ACC112 (cell line): ENCODE measurements at regions not wholly inside any gene's neighbourhood (a gene's known extent, or its start where the extent isn't known, plus 50 kb on each side); places are given as distances from the start of the nearest gene placed in this dataset.
"Not testable (repeated sequence)": the region's sequence is repeated elsewhere in the genome, so short reads cannot be mapped to it uniquely, and the experiment has no call there.

Experiments
- H2AFZ ChIP-seq: fragments of 200-600 bp; sonication (generic); one replicate; pipeline ENCODE4 v1.6.0; 2017; ENCODE audit warnings: antibody characterized with exemption, low read length; ENCODE audit not compliant: unreplicated experiment
- H3K27ac ChIP-seq: fragments of 200-600 bp; sonication (generic); 2 replicates; pipeline ENCODE4 v1.5.1; 2014; ENCODE audit warnings: low read depth, mild to moderate bottlenecking, antibody characterized with exemption, low read length, moderate library complexity
- H3K27me3 ChIP-seq: fragments of 200-600 bp; sonication (generic); 2 replicates; pipeline ENCODE4 v1.6.1; 2014; ENCODE audit warnings: mild to moderate bottlenecking, antibody characterized with exemption, low read length, moderate library complexity, mixed read lengths; ENCODE audit not compliant: insufficient read depth
- H3K36me3 ChIP-seq: fragments of 200-600 bp; sonication (generic); 2 replicates; pipeline ENCODE4 v1.6.1; 2016; ENCODE audit warnings: mild to moderate bottlenecking, antibody characterized with exemption, low read length, moderate library complexity, mixed read lengths; ENCODE audit not compliant: insufficient read depth
- H3K4me1 ChIP-seq: fragments of 200-600 bp; sonication (generic); one replicate; pipeline ENCODE4 v1.6.1; 2016; ENCODE audit warnings: low read length, mixed read lengths; ENCODE audit not compliant: insufficient read depth, unreplicated experiment, control insufficient read depth
- H3K4me3 ChIP-seq: fragments of 200-600 bp; sonication (generic); 2 replicates; pipeline ENCODE4 v1.5.1; 2014; ENCODE audit warnings: mild to moderate bottlenecking, low read depth, low read length
- H3K79me2 ChIP-seq: fragments of 200-600 bp; sonication (generic); one replicate; pipeline ENCODE4 v1.6.0; 2016; ENCODE audit warnings: low read length; ENCODE audit not compliant: control insufficient read depth, unreplicated experiment, insufficient read depth

DNA sequence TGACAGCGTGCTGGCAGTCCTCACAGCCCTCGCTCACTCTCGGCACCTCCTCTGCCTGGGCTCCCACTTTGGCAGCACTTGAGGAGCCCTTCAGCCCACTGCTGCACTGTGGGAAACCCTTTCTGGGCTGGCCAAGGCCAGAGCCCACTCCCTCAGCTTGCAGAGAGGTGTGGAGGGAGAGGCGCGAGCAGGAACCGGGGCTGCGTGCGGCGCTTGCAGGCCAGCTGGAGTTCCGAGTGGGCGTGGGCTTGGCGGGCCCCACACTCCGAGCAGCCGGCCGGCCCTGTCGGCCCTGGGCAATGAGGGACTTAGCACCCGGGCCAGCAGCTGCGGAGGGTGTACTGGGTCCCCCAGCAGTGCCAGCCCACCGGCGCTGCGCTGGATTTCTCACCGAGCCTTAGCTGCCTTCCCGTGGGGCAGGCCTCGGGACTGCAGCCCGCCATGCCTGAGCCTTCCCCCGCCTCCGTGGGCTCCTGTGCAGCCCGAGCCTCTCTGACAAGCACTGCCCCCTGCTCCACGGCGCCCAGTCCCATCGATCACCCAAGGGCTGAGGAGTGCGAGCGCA is 722.0 kb downstream of the KLHL13 start:
- H3K4me3 ChIP-seq, H3K79me2 ChIP-seq, H3K27me3 ChIP-seq, H3K27ac ChIP-seq, H3K36me3 ChIP-seq, H2AFZ ChIP-seq, H3K4me1 ChIP-seq: not testable (repeated sequence)

DNA sequence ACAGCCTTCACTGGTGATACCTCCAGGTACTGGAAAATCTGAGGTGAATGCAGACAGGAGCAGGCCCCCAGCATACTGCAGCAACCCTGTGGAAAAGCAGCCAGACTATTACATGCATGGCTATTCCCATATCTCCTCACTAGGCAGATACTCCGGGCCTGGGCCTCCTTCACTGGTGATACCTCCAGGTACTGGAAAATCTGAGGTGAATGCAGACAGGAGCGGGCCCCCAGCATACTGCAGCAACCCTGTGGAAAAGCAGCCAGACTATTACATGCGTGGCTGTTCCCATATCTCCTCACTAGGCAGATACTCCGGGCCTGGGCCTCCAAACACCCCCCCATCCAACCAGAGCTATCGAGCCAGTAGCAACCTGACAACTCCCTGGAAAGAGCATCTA is 724.2 kb downstream of the KLHL13 start:
- H3K27ac ChIP-seq, H3K4me1 ChIP-seq, H3K27me3 ChIP-seq, H3K36me3 ChIP-seq, H2AFZ ChIP-seq, H3K4me3 ChIP-seq, H3K79me2 ChIP-seq: not testable (repeated sequence)

DNA sequence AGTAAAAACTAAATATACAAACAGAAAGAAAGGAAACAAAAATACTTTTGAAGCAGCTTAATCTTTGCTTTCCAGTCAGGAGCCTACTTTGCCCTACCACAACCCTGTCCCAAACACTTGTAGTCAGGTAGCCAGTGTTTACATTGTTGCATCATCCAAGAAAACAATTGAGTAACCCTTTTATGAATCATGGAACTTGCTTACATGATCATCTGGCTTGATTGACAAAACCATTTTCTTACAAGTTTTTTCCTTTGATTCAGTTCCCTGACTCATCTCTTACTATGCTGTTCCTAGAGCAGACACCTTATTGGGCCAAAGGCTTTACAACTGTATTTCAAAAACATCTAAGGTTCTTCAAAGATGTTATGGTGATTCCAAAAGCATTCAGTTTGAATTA is 740.1 kb downstream of the KLHL13 start:
- Histone ChIP-seq H3K79me2 (no peaks in the 10 kb centered on the region), H3K36me3 (no peaks in the 10 kb centered on the region)

DNA sequence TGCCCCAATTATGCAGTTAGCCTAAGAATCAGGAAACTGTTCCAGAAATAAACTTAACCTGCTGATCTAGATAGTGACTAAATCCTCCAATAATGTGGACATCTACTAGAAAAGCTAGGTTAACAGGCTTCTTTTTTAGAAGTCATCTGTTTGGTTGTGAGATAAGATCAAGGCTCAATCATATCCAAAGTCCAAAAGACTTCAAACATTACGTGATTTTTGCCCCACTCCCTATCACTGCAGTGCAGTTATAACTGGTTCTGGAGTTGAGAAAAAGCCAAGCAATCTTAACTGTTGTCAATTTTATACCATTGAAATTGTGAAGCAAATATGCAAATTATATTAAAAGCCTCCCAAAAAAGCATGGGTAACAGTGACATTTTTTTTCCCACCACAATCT is 781.4 kb downstream of the KLHL13 start:
- no peak overlapping the region for H2AFZ ChIP-seq
- no peaks in the 10 kb centered on the region for H3K36me3 ChIP-seq
- no peaks in the 10 kb centered on the region for H3K27me3 ChIP-seq
- no peak overlapping the region for H3K4me3 ChIP-seq
- no peaks in the 10 kb centered on the region for H3K79me2 ChIP-seq
- H3K27ac ChIP-seq = no peak overlapping the region
- H3K4me1 ChIP-seq = no peaks in the 10 kb centered on the region

More for the DNA sequence above, 740.1 kb downstream of the KLHL13 start:
- no peaks in the 10 kb centered on the region for H3K4me1 ChIP-seq
- H3K27ac ChIP-seq = no peak overlapping the region
- H3K27me3 ChIP-seq = no peaks in the 10 kb centered on the region
- no peak overlapping the region for H2AFZ ChIP-seq
- H3K4me3 ChIP-seq = no peak overlapping the region

DNA sequence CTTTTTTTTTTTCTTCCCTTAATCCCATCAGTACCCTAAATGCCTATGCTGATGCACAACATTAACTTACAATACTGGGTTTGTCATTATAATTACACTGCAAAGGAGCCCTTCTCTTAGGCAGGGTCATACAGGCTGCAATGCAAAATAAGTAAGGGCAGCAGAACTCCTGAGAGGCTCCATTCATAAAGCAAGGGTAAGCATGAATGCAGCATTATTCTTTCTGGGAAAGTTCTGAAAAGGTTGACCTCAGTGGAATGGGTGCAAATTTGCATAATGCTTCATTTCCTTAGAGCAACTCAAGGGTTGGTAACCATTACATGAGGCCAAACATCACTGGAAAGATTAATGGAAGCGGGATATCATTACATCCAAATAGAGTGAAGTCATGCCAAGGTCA is 789.2 kb downstream of the KLHL13 start:
- no peak overlapping the region for H3K4me3 ChIP-seq

DNA sequence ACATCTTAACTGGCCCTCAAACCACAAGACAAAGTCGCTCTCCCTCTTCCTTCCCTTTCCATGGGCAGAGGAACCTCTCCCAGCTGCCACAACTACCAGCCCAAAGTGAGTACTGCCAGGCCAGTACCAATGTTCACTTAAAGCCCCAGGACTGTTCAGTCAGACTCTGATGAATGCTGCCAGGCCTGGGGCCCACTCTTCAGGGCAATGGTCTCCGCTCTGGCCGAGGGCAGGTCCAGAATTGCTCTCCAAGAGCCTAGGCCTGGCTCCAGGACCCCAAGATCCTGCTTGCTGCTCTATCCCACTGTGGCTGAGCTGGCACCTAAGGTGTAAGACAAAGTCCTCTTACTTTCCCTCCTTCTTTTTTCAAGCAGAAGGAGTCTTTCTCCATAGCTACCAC is 790.9 kb downstream of the KLHL13 start:
- H3K36me3 ChIP-seq = no peaks in the 10 kb centered on the region
- H3K79me2 ChIP-seq = no peaks in the 10 kb centered on the region
- H3K4me3 ChIP-seq = no peak overlapping the region

More for the DNA sequence above, 789.2 kb downstream of the KLHL13 start:
- H2AFZ ChIP-seq = no peak overlapping the region
- H3K27ac ChIP-seq = no peak overlapping the region
- no peaks in the 10 kb centered on the region for H3K27me3 ChIP-seq
- no peaks in the 10 kb centered on the region for H3K79me2 ChIP-seq
- no peaks in the 10 kb centered on the region for H3K36me3 ChIP-seq
- H3K4me1 ChIP-seq = no peaks in the 10 kb centered on the region

DNA sequence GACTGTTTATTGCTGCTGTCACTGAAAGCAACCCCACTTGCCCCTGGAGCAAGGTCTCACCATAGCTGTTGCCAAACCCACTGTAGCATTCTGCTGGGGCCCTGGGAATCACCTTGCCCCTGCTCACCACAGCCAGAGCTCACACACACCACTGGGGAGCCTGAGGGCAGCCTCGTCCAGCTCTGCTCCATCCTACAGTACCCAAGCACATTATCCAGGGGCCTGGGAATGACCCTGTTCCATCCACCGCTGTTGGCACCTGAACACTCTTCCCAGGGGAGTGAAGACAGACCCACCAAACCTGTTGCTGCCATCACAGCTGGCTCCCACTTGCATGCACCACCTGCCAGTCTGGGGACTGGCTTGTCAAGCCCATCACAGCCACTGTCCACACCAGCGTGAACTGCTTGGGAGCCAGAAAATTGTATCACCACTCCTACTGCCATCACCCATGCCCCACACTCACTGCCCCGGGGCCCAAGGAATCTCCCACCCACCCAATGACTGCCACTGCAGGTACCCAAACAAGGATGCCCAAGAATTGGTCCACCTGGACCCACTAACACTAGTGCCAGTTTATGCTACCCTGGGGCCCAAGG is 811.3 kb downstream of the KLHL13 start:
- H3K27me3 ChIP-seq = no peaks in the 10 kb centered on the region
- no peak overlapping the region for H3K27ac ChIP-seq
- H3K36me3 ChIP-seq = no peaks in the 10 kb centered on the region
- H2AFZ ChIP-seq = no peak overlapping the region
- H3K4me1 ChIP-seq = no peaks in the 10 kb centered on the region
- no peak overlapping the region for H3K4me3 ChIP-seq
- H3K79me2 ChIP-seq = no peaks in the 10 kb centered on the region

More for the DNA sequence above, 790.9 kb downstream of the KLHL13 start:
- Histone ChIP-seq H3K4me1 (no peaks in the 10 kb centered on the region), H2AFZ (no peak overlapping the region), H3K27ac (no peak overlapping the region), H3K27me3 (no peaks in the 10 kb centered on the region)

DNA sequence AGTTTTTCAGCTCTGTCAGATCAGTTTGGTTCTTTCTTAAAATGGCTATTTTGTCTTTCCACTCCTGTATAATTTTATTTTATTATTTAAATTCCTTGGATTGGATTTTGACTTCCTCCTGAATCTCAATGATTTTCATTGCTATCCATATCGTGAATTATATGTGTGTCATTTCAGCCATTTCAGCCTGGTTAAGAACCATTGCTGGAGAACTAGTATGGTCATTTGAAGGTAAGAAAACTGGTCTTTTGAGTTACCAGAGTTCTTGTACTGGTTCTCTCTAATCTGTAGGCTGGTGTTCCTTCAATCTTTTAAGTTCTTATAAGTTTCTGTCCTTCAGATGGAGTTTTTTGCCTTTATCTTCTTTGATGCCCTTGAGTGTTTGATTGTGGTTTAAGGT is 815.5 kb downstream of the KLHL13 start:
- H2AFZ ChIP-seq = no peak overlapping the region
- no peak overlapping the region for H3K27ac ChIP-seq
- H3K4me3 ChIP-seq = no peak overlapping the region
- no peaks in the 10 kb centered on the region for H3K36me3 ChIP-seq
- H3K4me1 ChIP-seq = no peaks in the 10 kb centered on the region
- no peaks in the 10 kb centered on the region for H3K27me3 ChIP-seq
- H3K79me2 ChIP-seq = no peaks in the 10 kb centered on the region

DNA sequence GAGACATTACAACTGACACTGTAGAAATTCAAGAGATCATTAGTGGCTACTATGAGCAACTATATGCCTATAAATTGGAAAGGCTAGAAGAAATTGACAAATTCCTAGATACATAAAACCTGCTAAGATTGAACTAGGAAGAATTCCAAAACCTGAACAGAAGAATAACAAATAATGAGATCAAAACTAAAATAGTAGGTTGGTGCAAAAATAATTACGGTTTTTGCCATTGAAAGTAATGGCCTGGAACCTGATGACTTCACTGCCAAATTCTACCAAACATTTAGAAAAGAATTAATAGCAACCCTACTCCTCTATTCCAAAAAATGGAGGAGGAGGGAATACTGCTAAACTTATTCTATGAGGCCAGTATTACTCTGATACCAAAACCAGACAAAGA is 824.9 kb downstream of the KLHL13 start:
- H2AFZ ChIP-seq = no peak overlapping the region
- H3K4me3 ChIP-seq = no peak overlapping the region
- no peaks in the 10 kb centered on the region for H3K36me3 ChIP-seq
- no peak overlapping the region for H3K27ac ChIP-seq
- no peaks in the 10 kb centered on the region for H3K79me2 ChIP-seq
- no peaks in the 10 kb centered on the region for H3K4me1 ChIP-seq
- no peaks in the 10 kb centered on the region for H3K27me3 ChIP-seq

DNA sequence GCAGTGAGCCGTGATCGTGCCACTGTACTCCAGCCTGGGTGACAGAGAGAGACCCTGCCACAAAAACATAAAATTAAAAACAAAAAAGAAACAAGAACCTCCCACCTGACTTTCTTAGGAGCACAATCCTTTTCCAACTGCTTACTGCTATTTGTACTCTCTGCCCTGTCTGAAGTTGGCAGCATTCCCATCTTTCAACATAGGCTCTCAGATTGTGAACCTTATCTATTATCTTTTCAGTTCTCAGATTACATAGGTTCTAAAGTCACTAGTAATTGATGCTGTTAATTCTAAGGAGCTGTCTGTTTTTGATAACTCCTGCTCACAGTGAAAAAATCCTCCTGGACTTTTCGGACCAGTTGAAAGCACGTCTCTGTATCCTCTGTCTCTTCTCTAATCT is 812.2 kb upstream of the CT83 start:
- no peak overlapping the region for H3K27ac ChIP-seq
- no peak overlapping the region for H2AFZ ChIP-seq
- no peaks in the 10 kb centered on the region for H3K27me3 ChIP-seq
- no peak overlapping the region for H3K4me3 ChIP-seq
- no peaks in the 10 kb centered on the region for H3K36me3 ChIP-seq
- no peaks in the 10 kb centered on the region for H3K4me1 ChIP-seq
- H3K79me2 ChIP-seq = no peaks in the 10 kb centered on the region
